ENCODE measurements at regions not wholly inside any gene's neighbourhood (a gene's known extent, or its start where the extent isn't known, plus 50 kb on each side); places are given as distances from the start of the nearest gene placed in this dataset.
"Not testable (repeated sequence)": the region's sequence is repeated elsewhere in the genome, so short reads cannot be mapped to it uniquely, and the experiment has no call there.

GRCh38 chr14:28187902-28188830, 578.4 kb upstream of the FOXG1 start:
- ATAC-seq; intact Hi-C loops (cut with DNase I); DNase-seq: not testable (repeated sequence)

- intact Hi-C loops (cut with DNase I), result no loop called here
- DNase-seq, result no peak
- no peak for ATAC-seq
These were observed 569.7 kb upstream of the FOXG1 start for GRCh38 chr14:28196878-28197277.

- ATAC-seq, result no peak
- intact Hi-C loops (cut with DNase I), result no loop called here
- no peak for DNase-seq
These were observed 546.2 kb upstream of the FOXG1 start for GRCh38 chr14:28220391-28220790.

- DNase-seq, result no peak
- ATAC-seq, result no peak
- intact Hi-C loops (cut with DNase I), result no loop called here
These were observed 525.7 kb upstream of the FOXG1 start for GRCh38 chr14:28240909-28241308.

GRCh38 chr14:28242895-28243294, 523.7 kb upstream of the FOXG1 start:
- DNase-seq (no peak), ATAC-seq (no peak)
- intact Hi-C loops (cut with DNase I), result no loop called here

- DNase-seq, result no peak
- intact Hi-C loops (cut with DNase I), result no loop called here
- ATAC-seq, result no peak
These were observed 523.0 kb upstream of the FOXG1 start for GRCh38 chr14:28243600-28243999.

- intact Hi-C loops (cut with DNase I), result no loop called here
- no peak for ATAC-seq
- DNase-seq, result no peak
These were observed 521.4 kb upstream of the FOXG1 start for GRCh38 chr14:28245216-28245615.

GRCh38 chr14:28247491-28247890, 519.1 kb upstream of the FOXG1 start:
- ATAC-seq (no peak), DNase-seq (no peak)
- intact Hi-C loops (cut with DNase I), result no loop called here

- ATAC-seq; DNase-seq; intact Hi-C loops (cut with DNase I): not testable (repeated sequence)
These were observed 514.5 kb upstream of the FOXG1 start for GRCh38 chr14:28252124-28252523.

GRCh38 chr14:28254768-28255167, 511.8 kb upstream of the FOXG1 start:
- DNase-seq (no peak), ATAC-seq (no peak)
- intact Hi-C loops (cut with DNase I), result no loop called here

- intact Hi-C loops (cut with DNase I), result no loop called here
These were observed 502.3 kb upstream of the FOXG1 start for GRCh38 chr14:28264306-28264705.

GRCh38 chr14:28272270-28272669, 494.3 kb upstream of the FOXG1 start:
- intact Hi-C loops (cut with DNase I), result no loop called here
- no peak for ATAC-seq

More at GRCh38 chr14:28264306-28264705, 502.3 kb upstream of the FOXG1 start:
- DNase-seq (no peak), ATAC-seq (no peak)

GRCh38 chr14:28280530-28280929, 486.1 kb upstream of the FOXG1 start:
- DNase-seq, result no peak
- no peak for ATAC-seq
- intact Hi-C loops (cut with DNase I), result no loop called here

More at GRCh38 chr14:28272270-28272669, 494.3 kb upstream of the FOXG1 start:
- DNase-seq, result no peak

GRCh38 chr14:28280997-28281598, 485.5 kb upstream of the FOXG1 start:
- ATAC-seq, result no peak
- DNase-seq, result no peak
- intact Hi-C loops (cut with DNase I), result no loop called here

- intact Hi-C loops (cut with DNase I), result no loop called here
- DNase-seq, result no peak
These were observed 481.9 kb upstream of the FOXG1 start for GRCh38 chr14:28284546-28285300.

GRCh38 chr14:28294834-28295440, 471.6 kb upstream of the FOXG1 start:
- ATAC-seq, result no peak
- no peak for DNase-seq
- intact Hi-C loops (cut with DNase I), result no loop called here

More at GRCh38 chr14:28284546-28285300, 481.9 kb upstream of the FOXG1 start:
- no peak for ATAC-seq

GRCh38 chr14:28297559-28297958, 469.0 kb upstream of the FOXG1 start:
- ATAC-seq, result no peak
- DNase-seq, result no peak
- intact Hi-C loops (cut with DNase I), result no loop called here

GRCh38 chr14:28298156-28298555, 468.4 kb upstream of the FOXG1 start:
- DNase-seq, result no peak
- intact Hi-C loops (cut with DNase I), result no loop called here
- ATAC-seq, result no peak

- intact Hi-C loops (cut with DNase I), result no loop called here
- ATAC-seq (no peak), DNase-seq (no peak)
These were observed 467.4 kb upstream of the FOXG1 start for GRCh38 chr14:28299227-28299626.

All from left cardiac atrium (tissue), 4 donors.